HCT116 (cell line): ENCODE measurements at regions not wholly inside any gene's neighbourhood (a gene's known extent, or its start where the extent isn't known, plus 50 kb on each side); places are given as distances from the start of the nearest gene placed in this dataset.

ENCODE experiments used
- ATAC-seq: fragments of 200-7000 bp; cut with Tn5 transposase; 2 replicates; pipeline ENCODE4 v1.9.1; 2020; ENCODE audit warnings: mild to moderate bottlenecking, moderate library complexity
- BruUV-seq: library from RNA; stranded (reverse); fragments of 400-500 nt; replicated peaks from 2 replicates; lab custom pipeline; 2021; lab: Mats Ljungman, UMichigan
- CTCF ChIA-PET: fragments of 300-600 bp; sonication (Branson Sonifier 250); formaldehyde crosslinking; loops from one replicate; lab custom pipeline; 2021; ENCODE audit warnings: antibody characterized with exemption; lab: Charles Lee
- POLR2A ChIA-PET: fragments of 300-600, 350-600 bp; sonication (Branson Sonifier 250); formaldehyde crosslinking; loops from one replicate; lab custom pipeline; 2021; ENCODE audit warnings: antibody characterized with exemption; lab: Charles Lee
- RAD21 ChIA-PET, 2 experiments: fragments of 300-600 bp; sonication (Branson Sonifier 250); formaldehyde crosslinking; loops; one replicate each; lab custom pipeline; 2023; ENCODE audit warnings: low total read pairs in 2 of 2; ENCODE audit not compliant: uncharacterized antibody in 2 of 2, unreplicated experiment in 2 of 2, low non-redundant PET in 1 of 2; lab: Charles Lee
- DNase-seq: peaks from one replicate; pipeline ENCODE4 v3.0.0-alpha.2; 2010; ENCODE audit warnings: low read depth, low spot score
- H2AFZ ChIP-seq: fragments of 200-600 bp; shearing (Covaris generic), sonication (generic); 2 replicates; pipeline ENCODE4 v1.6.1; 2017; ENCODE audit warnings: low read depth, mixed run types, mixed read lengths, antibody characterized with exemption, low read length; ENCODE audit not compliant: poor library complexity, severe bottlenecking
- H3K27ac ChIP-seq: 2 replicates; pipeline ENCODE4 v1.5.1; 2012; ENCODE audit warnings: low read depth, low read length
- H3K27me3 ChIP-seq: fragments of 200-600 bp; sonication (generic); 2 replicates; pipeline ENCODE4 v1.6.1; 2016; ENCODE audit warnings: mixed run types, low read length, mixed read lengths; ENCODE audit not compliant: insufficient read depth
- H3K36me3 ChIP-seq, 2 experiments: fragments of 200-500 bp in 1 of 2; fragments of 200-600 bp in 1 of 2; sonication (Bioruptor generic) in 1 of 2; sonication (generic) in 1 of 2; 2 replicates each; pipeline versions ENCODE4 v1.5.1 to v1.6.1; 2014 to 2016; ENCODE audit warnings: low read length in 2 of 2, inconsistent platforms in 1 of 2, mixed read lengths in 1 of 2, mixed run types in 1 of 2; ENCODE audit not compliant: insufficient read depth in 2 of 2, control insufficient read depth in 1 of 2
- H3K4me1 ChIP-seq, 2 experiments: fragments of 200-600 bp in 1 of 2; sonication (generic) in 1 of 2; 2 replicates each; pipeline versions ENCODE4 v1.5.1 to v1.6.1; 2012 to 2017; ENCODE audit warnings: low read length in 2 of 2, inconsistent platforms in 1 of 2, mild to moderate bottlenecking in 1 of 2, mixed read lengths in 1 of 2, mixed run types in 1 of 2, moderate library complexity in 1 of 2; ENCODE audit not compliant: insufficient read depth in 2 of 2, control insufficient read depth in 1 of 2
- H3K4me2 ChIP-seq: fragments of 200-600 bp; sonication (generic); 2 replicates; pipeline ENCODE4 v1.6.1; 2017; ENCODE audit warnings: mixed run types, low read length, mixed read lengths
- H3K4me3 ChIP-seq, 2 experiments: fragments of 200-600 bp in 1 of 2; sonication (generic) in 1 of 2; replicated peaks in 1 of 2; 2 replicates each; pipeline ENCODE4 v1.5.1; 2011 to 2016; ENCODE audit warnings: low read length in 2 of 2, control low read depth in 1 of 2, low read depth in 1 of 2, mild to moderate bottlenecking in 1 of 2, mixed read lengths in 1 of 2, mixed run types in 1 of 2
- H3K79me2 ChIP-seq: fragments of 200-600 bp; sonication (generic); 2 replicates; pipeline ENCODE4 v1.6.1; 2017; ENCODE audit warnings: mild to moderate bottlenecking, mixed run types, low read length, moderate library complexity, mixed read lengths; ENCODE audit not compliant: insufficient read depth
- H3K9ac ChIP-seq: fragments of 200-600 bp; sonication (generic); 2 replicates; pipeline ENCODE4 v1.6.1; 2016; ENCODE audit warnings: low read length, mixed read lengths
- H3K9me2 ChIP-seq: fragments of 200-600 bp; sonication (generic), shearing (Covaris generic); 2 replicates; pipeline ENCODE4 v1.6.1; 2017; ENCODE audit warnings: mixed run types, mild to moderate bottlenecking, moderate library complexity; ENCODE audit not compliant: insufficient read depth
- H3K9me3 ChIP-seq, 2 experiments: fragments of 200-500 bp in 1 of 2; fragments of 200-600 bp in 1 of 2; sonication (Bioruptor generic) in 1 of 2; sonication (generic) in 1 of 2; 2 replicates each; pipeline ENCODE4 v1.6.1; 2014 to 2017; ENCODE audit warnings: low read length in 2 of 2, mixed read lengths in 2 of 2, inconsistent platforms in 1 of 2, low read depth in 1 of 2, mild to moderate bottlenecking in 1 of 2, mixed run types in 1 of 2, moderate library complexity in 1 of 2; ENCODE audit not compliant: control insufficient read depth in 1 of 2, insufficient read depth in 1 of 2
- H4K20me1 ChIP-seq: fragments of 200-600 bp; sonication (generic), shearing (Covaris generic); 2 replicates; pipeline ENCODE4 v1.6.1; 2017; ENCODE audit warnings: mixed run types, mild to moderate bottlenecking, moderate library complexity; ENCODE audit not compliant: insufficient read depth
- ATF3 ChIP-seq: IDR thresholded peaks from 2 replicates; pipeline ENCODE4 v1.6.1; 2012
- CBX3 ChIP-seq: IDR thresholded peaks from 2 replicates; pipeline ENCODE4 v1.6.1; 2012; ENCODE audit warnings: low read depth
- CEBPB ChIP-seq: IDR thresholded peaks from 2 replicates; pipeline ENCODE4 v1.6.1; 2012; ENCODE audit warnings: low read depth
- EGR1 ChIP-seq: IDR thresholded peaks from 2 replicates; pipeline ENCODE4 v1.6.1; 2012; ENCODE audit warnings: low read depth
- EZH2 ChIP-seq: fragments of 200-600 bp; sonication (generic); IDR thresholded peaks from 2 replicates; pipeline ENCODE4 v1.6.1; 2017; ENCODE audit warnings: antibody characterized with exemption, mixed run types
- EZH2phosphoT487 ChIP-seq: fragments of 200-600 bp; IDR thresholded peaks from 2 replicates; pipeline ENCODE4 v1.6.1; 2018; ENCODE audit warnings: antibody characterized with exemption, borderline replicate concordance
- FOSL1 ChIP-seq: IDR thresholded peaks from 2 replicates; pipeline ENCODE4 v1.6.1; 2012; ENCODE audit warnings: low read depth
- JUND ChIP-seq: IDR thresholded peaks from 2 replicates; pipeline ENCODE4 v1.6.1; 2012
- POLR2A ChIP-seq: IDR thresholded peaks from 2 replicates; pipeline ENCODE4 v1.7.0; 2011; ENCODE audit warnings: borderline replicate concordance; ENCODE audit not compliant: insufficient read depth, insufficient read length; ENCODE audit errors: extremely low read depth
- POLR2AphosphoS5 ChIP-seq: IDR thresholded peaks from 2 replicates; pipeline ENCODE4 v1.6.1; 2011; ENCODE audit warnings: mild to moderate bottlenecking, low read depth, low read length, moderate library complexity
- RAD21 ChIP-seq: IDR thresholded peaks from 2 replicates; pipeline ENCODE4 v1.6.1; 2012; ENCODE audit warnings: low read depth, mild to moderate bottlenecking
- SP1 ChIP-seq: IDR thresholded peaks from 2 replicates; pipeline ENCODE4 v1.6.1; 2012; ENCODE audit warnings: low read depth
- SRF ChIP-seq: IDR thresholded peaks from 2 replicates; pipeline ENCODE4 v1.6.1; 2012; ENCODE audit warnings: low read depth
- TCF7L2 ChIP-seq: IDR thresholded peaks from 2 replicates; pipeline ENCODE4 v1.7.0; 2011; ENCODE audit warnings: borderline replicate concordance, inconsistent platforms; ENCODE audit not compliant: insufficient read depth, insufficient read length; ENCODE audit errors: extremely low read depth
- YY1 ChIP-seq: IDR thresholded peaks from 2 replicates; pipeline ENCODE4 v1.6.1; 2011; ENCODE audit warnings: low read length, low read depth, moderate library complexity, mild to moderate bottlenecking; ENCODE audit not compliant: insufficient replicate concordance; ENCODE audit errors: extremely low read depth
- ZBTB33 ChIP-seq: IDR thresholded peaks from 2 replicates; pipeline ENCODE4 v1.6.1; 2011; ENCODE audit warnings: mild to moderate bottlenecking, low read length, moderate library complexity; ENCODE audit not compliant: insufficient replicate concordance; ENCODE audit errors: extremely low read depth
- ZFX ChIP-seq: fragments of 450-650 bp; IDR thresholded peaks from 2 replicates; pipeline ENCODE4 v1.6.1; 2017
- ZNF274 ChIP-seq: fragments of 200-500 bp; sonication (Bioruptor generic); IDR thresholded peaks from 2 replicates; pipeline ENCODE4 v1.6.1; 2014; ENCODE audit warnings: mild to moderate bottlenecking, low read depth, low read length, inconsistent platforms
- intact Hi-C: fragments of 100-400 bp; cut with micrococcal nuclease; formaldehyde crosslinking; loops from 2 replicates; pipeline ENCODE4 v1.10.0; 2022
- TF ChIP-seq, protein P1 (sequence below): IDR thresholded peaks from 2 replicates; pipeline ENCODE4 v1.6.1; 2012; ENCODE audit warnings: low read depth
- TF ChIP-seq, protein P2 (sequence below), 3 experiments: fragments of 200-600 bp in 1 of 3; sonication (generic) in 1 of 3; IDR thresholded peaks in 2 of 3; conservative IDR thresholded peaks in 1 of 3; 2 replicates each; pipeline ENCODE4 v1.5.1; 2012 to 2017; ENCODE audit warnings: low read depth in 2 of 3, low read length in 2 of 3, antibody characterized with exemption in 1 of 3, borderline replicate concordance in 1 of 3, control low read depth in 1 of 3, mild to moderate bottlenecking in 1 of 3, mixed read lengths in 1 of 3, mixed run types in 1 of 3, moderate library complexity in 1 of 3; ENCODE audit not compliant: insufficient read depth in 1 of 3

- Histone ChIP-seq H4K20me1 (no peaks in the 10 kb centered on the region), H3K27me3 (no peaks in the 10 kb centered on the region)
- no peak for DNase-seq
- TF ChIP-seq SP1 (no peak), ZNF274 (no peak), RAD21 (no peak), ATF3 (no peak), EZH2phosphoT487 (no peak), POLR2A (no peak), TCF7L2 (no peak), ZFX (no peak), JUND (no peak), EZH2 (no peak), SRF (no peak), CEBPB (no peak), POLR2AphosphoS5 (no peak), CBX3 (no peak), FOSL1 (no peak), YY1 (no peak), EGR1 (no peak), ZBTB33 (no peak)
- TF ChIP-seq, protein P1, sequence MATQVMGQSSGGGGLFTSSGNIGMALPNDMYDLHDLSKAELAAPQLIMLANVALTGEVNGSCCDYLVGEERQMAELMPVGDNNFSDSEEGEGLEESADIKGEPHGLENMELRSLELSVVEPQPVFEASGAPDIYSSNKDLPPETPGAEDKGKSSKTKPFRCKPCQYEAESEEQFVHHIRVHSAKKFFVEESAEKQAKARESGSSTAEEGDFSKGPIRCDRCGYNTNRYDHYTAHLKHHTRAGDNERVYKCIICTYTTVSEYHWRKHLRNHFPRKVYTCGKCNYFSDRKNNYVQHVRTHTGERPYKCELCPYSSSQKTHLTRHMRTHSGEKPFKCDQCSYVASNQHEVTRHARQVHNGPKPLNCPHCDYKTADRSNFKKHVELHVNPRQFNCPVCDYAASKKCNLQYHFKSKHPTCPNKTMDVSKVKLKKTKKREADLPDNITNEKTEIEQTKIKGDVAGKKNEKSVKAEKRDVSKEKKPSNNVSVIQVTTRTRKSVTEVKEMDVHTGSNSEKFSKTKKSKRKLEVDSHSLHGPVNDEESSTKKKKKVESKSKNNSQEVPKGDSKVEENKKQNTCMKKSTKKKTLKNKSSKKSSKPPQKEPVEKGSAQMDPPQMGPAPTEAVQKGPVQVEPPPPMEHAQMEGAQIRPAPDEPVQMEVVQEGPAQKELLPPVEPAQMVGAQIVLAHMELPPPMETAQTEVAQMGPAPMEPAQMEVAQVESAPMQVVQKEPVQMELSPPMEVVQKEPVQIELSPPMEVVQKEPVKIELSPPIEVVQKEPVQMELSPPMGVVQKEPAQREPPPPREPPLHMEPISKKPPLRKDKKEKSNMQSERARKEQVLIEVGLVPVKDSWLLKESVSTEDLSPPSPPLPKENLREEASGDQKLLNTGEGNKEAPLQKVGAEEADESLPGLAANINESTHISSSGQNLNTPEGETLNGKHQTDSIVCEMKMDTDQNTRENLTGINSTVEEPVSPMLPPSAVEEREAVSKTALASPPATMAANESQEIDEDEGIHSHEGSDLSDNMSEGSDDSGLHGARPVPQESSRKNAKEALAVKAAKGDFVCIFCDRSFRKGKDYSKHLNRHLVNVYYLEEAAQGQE: no peak
- TF ChIP-seq, protein P2, sequence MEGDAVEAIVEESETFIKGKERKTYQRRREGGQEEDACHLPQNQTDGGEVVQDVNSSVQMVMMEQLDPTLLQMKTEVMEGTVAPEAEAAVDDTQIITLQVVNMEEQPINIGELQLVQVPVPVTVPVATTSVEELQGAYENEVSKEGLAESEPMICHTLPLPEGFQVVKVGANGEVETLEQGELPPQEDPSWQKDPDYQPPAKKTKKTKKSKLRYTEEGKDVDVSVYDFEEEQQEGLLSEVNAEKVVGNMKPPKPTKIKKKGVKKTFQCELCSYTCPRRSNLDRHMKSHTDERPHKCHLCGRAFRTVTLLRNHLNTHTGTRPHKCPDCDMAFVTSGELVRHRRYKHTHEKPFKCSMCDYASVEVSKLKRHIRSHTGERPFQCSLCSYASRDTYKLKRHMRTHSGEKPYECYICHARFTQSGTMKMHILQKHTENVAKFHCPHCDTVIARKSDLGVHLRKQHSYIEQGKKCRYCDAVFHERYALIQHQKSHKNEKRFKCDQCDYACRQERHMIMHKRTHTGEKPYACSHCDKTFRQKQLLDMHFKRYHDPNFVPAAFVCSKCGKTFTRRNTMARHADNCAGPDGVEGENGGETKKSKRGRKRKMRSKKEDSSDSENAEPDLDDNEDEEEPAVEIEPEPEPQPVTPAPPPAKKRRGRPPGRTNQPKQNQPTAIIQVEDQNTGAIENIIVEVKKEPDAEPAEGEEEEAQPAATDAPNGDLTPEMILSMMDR (IDR thresholded peaks at IDR 0.05 in 2 of 3, conservative IDR thresholded peaks at IDR 0.05 in 1 of 3; ENCODE audit: borderline replicate concordance in 1 of 3, insufficient read depth in 1 of 3, low read depth in 2 of 3, low read length in 2 of 3): no peak
- TF ChIP-seq, all 23 proteins: peak for 0
- no peak overlapping the region for H3K4me2 ChIP-seq
- no peak for ATAC-seq
- H2AFZ ChIP-seq: peak overlapping the region; percentile 34
- no peaks in the 10 kb centered on the region for H3K4me1 ChIP-seq
- RAD21 ChIA-PET: no interaction called here
- no peak overlapping the region for H3K4me3 ChIP-seq
- H3K9me2 ChIP-seq: no peaks in the 10 kb centered on the region
- intact Hi-C loops: no loop called here
- no TSS peak for BruUV-seq
- no peaks in the 10 kb centered on the region for H3K9me3 ChIP-seq
- no peaks in the 10 kb centered on the region for H3K36me3 ChIP-seq
- POLR2A ChIA-PET: no interaction called here
- H3K9ac ChIP-seq: no peak overlapping the region
- CTCF ChIA-PET: no interaction called here
- H3K27ac ChIP-seq: no peak overlapping the region
- H3K79me2 ChIP-seq: no peaks in the 10 kb centered on the region
Measured at GRCh38 chr4:124433044-124433443, 279.5 kb downstream of the ANKRD50 start.
